ENCODE measurements at regions not wholly inside any gene's neighbourhood (a gene's known extent, or its start where the extent isn't known, plus 50 kb on each side); places are given as distances from the start of the nearest gene placed in this dataset.

GRCh38 chr11:129324533-129325175 is 51.0 kb upstream of the BARX2 start:
- DNase-seq (ENCODE audit: low read depth), result peak; percentile 5

- DNase-seq (ENCODE audit: low read depth), result peak; percentile 58
Measured at GRCh38 chr11:129323896-129324502, 51.6 kb upstream of the BARX2 start.

- DNase-seq (ENCODE audit: low read depth), result no peak
Measured at GRCh38 chr11:129322941-129323340, 52.7 kb upstream of the BARX2 start.

- DNase-seq (ENCODE audit: low read depth), result no peak
Measured at GRCh38 chr11:129321076-129321475, 54.6 kb upstream of the BARX2 start.

- DNase-seq (ENCODE audit: low read depth), result no peak
Measured at GRCh38 chr11:129320494-129320893, 55.2 kb upstream of the BARX2 start.

GRCh38 chr11:129319751-129320150 is 55.9 kb upstream of the BARX2 start:
- no peak for DNase-seq (ENCODE audit: low read depth)

GRCh38 chr11:129319201-129319600 is 56.4 kb upstream of the BARX2 start:
- DNase-seq (ENCODE audit: low read depth), result no peak

- DNase-seq (ENCODE audit: low read depth), result no peak
Measured at GRCh38 chr11:129317571-129317970, 58.1 kb upstream of the BARX2 start.

- DNase-seq (ENCODE audit: low read depth), result no peak
Measured at GRCh38 chr11:129316781-129317180, 58.9 kb upstream of the BARX2 start.

GRCh38 chr11:129315781-129316579 is 59.7 kb upstream of the BARX2 start:
- DNase-seq (ENCODE audit: low read depth), result no peak

GRCh38 chr11:129314371-129314770 is 61.3 kb upstream of the BARX2 start:
- DNase-seq (ENCODE audit: low read depth), result no peak

GRCh38 chr11:129313541-129314297 is 61.9 kb upstream of the BARX2 start:
- DNase-seq (ENCODE audit: low read depth), result no peak

GRCh38 chr11:129312730-129313503 is 62.7 kb upstream of the BARX2 start:
- no peak for DNase-seq (ENCODE audit: low read depth)

- no peak for DNase-seq (ENCODE audit: low read depth)
Measured at GRCh38 chr11:129308241-129308865, 67.3 kb upstream of the BARX2 start.

- no peak for DNase-seq (ENCODE audit: low read depth)
Measured at GRCh38 chr11:129307162-129307561, 68.5 kb upstream of the BARX2 start.

GRCh38 chr11:129302386-129303101 is 73.1 kb upstream of the BARX2 start:
- DNase-seq (ENCODE audit: low read depth), result no peak

- no peak for DNase-seq (ENCODE audit: low read depth)
Measured at GRCh38 chr11:129300099-129300498, 75.5 kb upstream of the BARX2 start.

GRCh38 chr11:129298988-129299387 is 76.7 kb upstream of the BARX2 start:
- DNase-seq (ENCODE audit: low read depth), result no peak

- DNase-seq (ENCODE audit: low read depth), result peak; percentile 88
Measured at GRCh38 chr11:129295746-129296145, 79.9 kb upstream of the BARX2 start.

GRCh38 chr11:129292771-129293170 is 82.9 kb upstream of the BARX2 start:
- DNase-seq (ENCODE audit: low read depth), result no peak

GRCh38 chr11:129292092-129292491 is 83.6 kb upstream of the BARX2 start:
- DNase-seq (ENCODE audit: low read depth), result no peak

All from iris pigment epithelial cell (primary cell).